Peyer's patch (tissue), 4 donors: ENCODE measurements at regions not wholly inside any gene's neighbourhood (a gene's known extent, or its start where the extent isn't known, plus 50 kb on each side); places are given as distances from the start of the nearest gene placed in this dataset.

ENCODE experiments used
- DNase-seq, 3 donors: peaks; one replicate each; pipeline ENCODE4 v3.0.0-alpha.2; 2017 to 2019
- H3K27ac ChIP-seq, 4 donors: fragments of 200-600 bp; sonication (generic); one replicate each; pipeline ENCODE4 v1.5.1; 2016 to 2019
- H3K27me3 ChIP-seq, 2 donors: fragments of 200-600 bp; sonication (generic); one replicate each; pipeline ENCODE4 v1.5.1; 2019
- H3K36me3 ChIP-seq, 3 donors: fragments of 200-600 bp; sonication (generic); one replicate each; pipeline ENCODE4 v1.5.1; 2016 to 2019
- H3K4me1 ChIP-seq, 4 donors: fragments of 200-600 bp; sonication (generic); one replicate each; pipeline ENCODE4 v1.5.1; 2016 to 2019
- H3K4me3 ChIP-seq, 4 donors: fragments of 200-600 bp; sonication (generic); 1 replicate in 3 of 4; 2 replicates in 1 of 4; pipeline ENCODE4 v1.5.1; 2016 to 2019; ENCODE audit warnings: mild to moderate bottlenecking in 1 of 4
- H3K9me3 ChIP-seq, 4 donors: fragments of 200-600 bp; sonication (generic); one replicate each; pipeline ENCODE4 v1.5.1; 2016 to 2019; ENCODE audit warnings: mild to moderate bottlenecking in 1 of 4
- CTCF ChIP-seq, 6 experiments: fragments of 450-650 bp in 4 of 6; fragments of 200-600 bp in 2 of 6; sonication (generic) in 1 of 6; IDR thresholded peaks; one replicate each; pipeline ENCODE4 v1.5.1; 2017 to 2019; ENCODE audit warnings: antibody characterized with exemption in 6 of 6, mild to moderate bottlenecking in 3 of 6, moderate library complexity in 1 of 6
- POLR2A ChIP-seq, 2 donors: fragments of 450-650 bp; IDR thresholded peaks; one replicate each; pipeline ENCODE4 v1.5.1; 2017; ENCODE audit warnings: antibody characterized with exemption in 2 of 2, mild to moderate bottlenecking in 2 of 2, moderate library complexity in 2 of 2

GRCh38 chr6:71510057-71510713 lies 221.6 kb downstream of the OGFRL1 start:
- no peaks in the 10 kb centered on the region for H3K36me3 ChIP-seq
- no peak overlapping the region for H3K27ac ChIP-seq
- H3K9me3 ChIP-seq: no peaks in the 10 kb centered on the region
- no peaks in the 10 kb centered on the region for H3K4me1 ChIP-seq
- no peak overlapping the region for H3K4me3 ChIP-seq
- H3K27me3 ChIP-seq: no peaks in the 10 kb centered on the region
- TF ChIP-seq POLR2A (IDR thresholded peaks at IDR 0.05): no peak
- peak in 5 of 6 experiments; percentile 22 to 55 (median 49) for TF ChIP-seq CTCF (IDR thresholded peaks at IDR 0.05)
- peak in 2 of 3 donors; percentile 21 to 53 for DNase-seq

- H3K27ac ChIP-seq: no peak overlapping the region
- no peak for DNase-seq
Observed at GRCh38 chr6:71510856-71511255, 222.2 kb downstream of the OGFRL1 start.

GRCh38 chr6:71512256-71512655 lies 223.6 kb downstream of the OGFRL1 start:
- Histone ChIP-seq H3K36me3 (no peaks in the 10 kb centered on the region), H3K4me3 (no peak overlapping the region), H3K27me3 (no peaks in the 10 kb centered on the region), H3K4me1 (no peaks in the 10 kb centered on the region), H3K9me3 (no peaks in the 10 kb centered on the region), H3K27ac (no peak overlapping the region)
- no peak for TF ChIP-seq CTCF (IDR thresholded peaks at IDR 0.05)
- TF ChIP-seq POLR2A (IDR thresholded peaks at IDR 0.05): no peak
- no peak for DNase-seq

More at GRCh38 chr6:71510856-71511255, 222.2 kb downstream of the OGFRL1 start:
- Histone ChIP-seq H3K36me3 (no peaks in the 10 kb centered on the region), H3K4me3 (no peak overlapping the region), H3K9me3 (no peaks in the 10 kb centered on the region), H3K27me3 (no peaks in the 10 kb centered on the region), H3K4me1 (no peaks in the 10 kb centered on the region)
- no peak for TF ChIP-seq POLR2A (IDR thresholded peaks at IDR 0.05)
- TF ChIP-seq CTCF (IDR thresholded peaks at IDR 0.05): no peak

GRCh38 chr6:71513036-71513435 lies 224.4 kb downstream of the OGFRL1 start:
- Histone ChIP-seq H3K36me3 (no peaks in the 10 kb centered on the region), H3K4me3 (no peak overlapping the region), H3K27me3 (no peaks in the 10 kb centered on the region), H3K9me3 (no peaks in the 10 kb centered on the region), H3K4me1 (no peaks in the 10 kb centered on the region), H3K27ac (no peak overlapping the region)
- DNase-seq: no peak
- no peak for TF ChIP-seq CTCF (IDR thresholded peaks at IDR 0.05)
- no peak for TF ChIP-seq POLR2A (IDR thresholded peaks at IDR 0.05)

- no peak overlapping the region for H3K4me3 ChIP-seq
- no peaks in the 10 kb centered on the region for H3K4me1 ChIP-seq
- no peaks in the 10 kb centered on the region for H3K36me3 ChIP-seq
- H3K27ac ChIP-seq: no peak overlapping the region
- no peak for TF ChIP-seq CTCF (IDR thresholded peaks at IDR 0.05)
- no peak for TF ChIP-seq POLR2A (IDR thresholded peaks at IDR 0.05)
- no peaks in the 10 kb centered on the region for H3K9me3 ChIP-seq
- no peak for DNase-seq
- no peaks in the 10 kb centered on the region for H3K27me3 ChIP-seq
Observed at GRCh38 chr6:71523548-71523947, 234.9 kb downstream of the OGFRL1 start.

- no peaks in the 10 kb centered on the region for H3K27me3 ChIP-seq
- H3K9me3 ChIP-seq: no peaks in the 10 kb centered on the region
- TF ChIP-seq CTCF (IDR thresholded peaks at IDR 0.05) (no peak), POLR2A (IDR thresholded peaks at IDR 0.05) (no peak)
- H3K27ac ChIP-seq: no peak overlapping the region
- DNase-seq: no peak
- H3K4me3 ChIP-seq: no peak overlapping the region
- H3K4me1 ChIP-seq: no peaks in the 10 kb centered on the region
- H3K36me3 ChIP-seq: no peaks in the 10 kb centered on the region
Observed at GRCh38 chr6:71524201-71524600, 235.6 kb downstream of the OGFRL1 start.
